ENCODE measurements at regions not wholly inside any gene's neighbourhood (a gene's known extent, or its start where the extent isn't known, plus 50 kb on each side); places are given as distances from the start of the nearest gene placed in this dataset.

- Histone ChIP-seq H3K36me3 (ENCODE audit: control insufficient read depth in 1 of 2, insufficient read depth in 2 of 2, low read length in 2 of 2) (no peaks in the 10 kb centered on the region), H3K9me3 (ENCODE audit: control insufficient read depth in 1 of 2, insufficient read depth in 1 of 2, low read depth in 1 of 2, low read length in 2 of 2) (no peaks in the 10 kb centered on the region), H3K4me2 (ENCODE audit: low read length) (no peak overlapping the region), H3K4me1 (ENCODE audit: control insufficient read depth in 1 of 2, insufficient read depth in 2 of 2, low read length in 2 of 2) (no peaks in the 10 kb centered on the region), H3K27ac (ENCODE audit: low read depth, low read length) (no peak overlapping the region), H3K9ac (ENCODE audit: low read length) (no peak overlapping the region), H3K79me2 (ENCODE audit: insufficient read depth, low read length) (no peaks in the 10 kb centered on the region), H3K27me3 (ENCODE audit: insufficient read depth, low read length) (no peaks in the 10 kb centered on the region), H4K20me1 (ENCODE audit: insufficient read depth) (no peaks in the 10 kb centered on the region), H3K9me2 (ENCODE audit: insufficient read depth) (no peaks in the 10 kb centered on the region), H3K4me3 (replicated peaks in 1 of 2; ENCODE audit: low read depth in 1 of 2, low read length in 2 of 2) (no peak overlapping the region), H2AFZ (ENCODE audit: low read depth, low read length, poor library complexity, severe bottlenecking) (no peak overlapping the region)
- RAD21 ChIA-PET (ENCODE audit: low non-redundant PET in 1 of 2, low total read pairs in 2 of 2, uncharacterized antibody in 2 of 2, unreplicated experiment in 2 of 2), result no interaction called here
- no peak for DNase-seq (ENCODE audit: low read depth, low spot score)
- ATAC-seq, result no peak
- POLR2A ChIA-PET, result no interaction called here
- no TSS peak for BruUV-seq (replicated peaks)
- intact Hi-C loops (cut with micrococcal nuclease), result no loop called here
- CTCF ChIA-PET, result no interaction called here
- no peak for TF ChIP-seq ZNF274 (IDR thresholded peaks at IDR 0.05; ENCODE audit: low read depth, low read length)
- TF ChIP-seq, protein P1, sequence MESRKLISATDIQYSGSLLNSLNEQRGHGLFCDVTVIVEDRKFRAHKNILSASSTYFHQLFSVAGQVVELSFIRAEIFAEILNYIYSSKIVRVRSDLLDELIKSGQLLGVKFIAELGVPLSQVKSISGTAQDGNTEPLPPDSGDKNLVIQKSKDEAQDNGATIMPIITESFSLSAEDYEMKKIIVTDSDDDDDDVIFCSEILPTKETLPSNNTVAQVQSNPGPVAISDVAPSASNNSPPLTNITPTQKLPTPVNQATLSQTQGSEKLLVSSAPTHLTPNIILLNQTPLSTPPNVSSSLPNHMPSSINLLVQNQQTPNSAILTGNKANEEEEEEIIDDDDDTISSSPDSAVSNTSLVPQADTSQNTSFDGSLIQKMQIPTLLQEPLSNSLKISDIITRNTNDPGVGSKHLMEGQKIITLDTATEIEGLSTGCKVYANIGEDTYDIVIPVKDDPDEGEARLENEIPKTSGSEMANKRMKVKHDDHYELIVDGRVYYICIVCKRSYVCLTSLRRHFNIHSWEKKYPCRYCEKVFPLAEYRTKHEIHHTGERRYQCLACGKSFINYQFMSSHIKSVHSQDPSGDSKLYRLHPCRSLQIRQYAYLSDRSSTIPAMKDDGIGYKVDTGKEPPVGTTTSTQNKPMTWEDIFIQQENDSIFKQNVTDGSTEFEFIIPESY (IDR thresholded peaks at IDR 0.05; ENCODE audit: extremely low read depth, insufficient replicate concordance, low read length), result no peak
- TF ChIP-seq CBX3 (IDR thresholded peaks at IDR 0.05; ENCODE audit: low read depth), result no peak
- no peak for TF ChIP-seq SRF (IDR thresholded peaks at IDR 0.05; ENCODE audit: low read depth)
- TF ChIP-seq ELF1 (IDR thresholded peaks at IDR 0.05; ENCODE audit: borderline replicate concordance, low read depth), result no peak
- TF ChIP-seq SIN3A (IDR thresholded peaks at IDR 0.05; ENCODE audit: low read depth), result no peak
- no peak for TF ChIP-seq EGR1 (IDR thresholded peaks at IDR 0.05; ENCODE audit: low read depth)
- TF ChIP-seq EZH2 (IDR thresholded peaks at IDR 0.05), result no peak
- TF ChIP-seq JUND (IDR thresholded peaks at IDR 0.05), result no peak
- TF ChIP-seq, protein P2, sequence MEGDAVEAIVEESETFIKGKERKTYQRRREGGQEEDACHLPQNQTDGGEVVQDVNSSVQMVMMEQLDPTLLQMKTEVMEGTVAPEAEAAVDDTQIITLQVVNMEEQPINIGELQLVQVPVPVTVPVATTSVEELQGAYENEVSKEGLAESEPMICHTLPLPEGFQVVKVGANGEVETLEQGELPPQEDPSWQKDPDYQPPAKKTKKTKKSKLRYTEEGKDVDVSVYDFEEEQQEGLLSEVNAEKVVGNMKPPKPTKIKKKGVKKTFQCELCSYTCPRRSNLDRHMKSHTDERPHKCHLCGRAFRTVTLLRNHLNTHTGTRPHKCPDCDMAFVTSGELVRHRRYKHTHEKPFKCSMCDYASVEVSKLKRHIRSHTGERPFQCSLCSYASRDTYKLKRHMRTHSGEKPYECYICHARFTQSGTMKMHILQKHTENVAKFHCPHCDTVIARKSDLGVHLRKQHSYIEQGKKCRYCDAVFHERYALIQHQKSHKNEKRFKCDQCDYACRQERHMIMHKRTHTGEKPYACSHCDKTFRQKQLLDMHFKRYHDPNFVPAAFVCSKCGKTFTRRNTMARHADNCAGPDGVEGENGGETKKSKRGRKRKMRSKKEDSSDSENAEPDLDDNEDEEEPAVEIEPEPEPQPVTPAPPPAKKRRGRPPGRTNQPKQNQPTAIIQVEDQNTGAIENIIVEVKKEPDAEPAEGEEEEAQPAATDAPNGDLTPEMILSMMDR (IDR thresholded peaks at IDR 0.05 in 2 of 3, conservative IDR thresholded peaks at IDR 0.05 in 1 of 3; ENCODE audit: borderline replicate concordance in 1 of 3, insufficient read depth in 1 of 3, low read depth in 2 of 3, low read length in 2 of 3), result no peak
- no peak for TF ChIP-seq SP1 (IDR thresholded peaks at IDR 0.05; ENCODE audit: low read depth)
- no peak for TF ChIP-seq POLR2AphosphoS5 (IDR thresholded peaks at IDR 0.05; ENCODE audit: low read depth, low read length)
- TF ChIP-seq CEBPB (IDR thresholded peaks at IDR 0.05; ENCODE audit: low read depth), result no peak
- no peak for TF ChIP-seq RAD21 (IDR thresholded peaks at IDR 0.05; ENCODE audit: low read depth)
- TF ChIP-seq EZH2phosphoT487 (IDR thresholded peaks at IDR 0.05; ENCODE audit: borderline replicate concordance), result no peak
- TF ChIP-seq POLR2A (IDR thresholded peaks at IDR 0.05; ENCODE audit: borderline replicate concordance, extremely low read depth, insufficient read depth, insufficient read length), result no peak
Observed at GRCh38 chr6:126890055-126890454, 228.4 kb upstream of the RSPO3 start.
